Esophagus squamous epithelium (tissue), 5 donors: ENCODE measurements at regions not wholly inside any gene's neighbourhood (a gene's known extent, or its start where the extent isn't known, plus 50 kb on each side); places are given as distances from the start of the nearest gene placed in this dataset.
"Not testable (repeated sequence)": the region's sequence is repeated elsewhere in the genome, so short reads cannot be mapped to it uniquely, and the experiment has no call there.

ENCODE experiments used
- DNase-seq: peaks from one replicate; lab custom pipeline; 2025; lab: John Stamatoyannopoulos, UW
- H3K27ac ChIP-seq, 4 donors: fragments of 200-600 bp; sonication (generic); one replicate each; pipeline ENCODE4 v1.5.1; 2016 to 2019; ENCODE audit warnings: mild to moderate bottlenecking in 1 of 4
- H3K27me3 ChIP-seq, 4 donors: fragments of 200-600 bp; sonication (generic); 1 replicate in 3 of 4; 2 replicates in 1 of 4; pipeline versions ENCODE4 v1.5.1 to v1.6.0; 2017 to 2021; ENCODE audit warnings: antibody characterized with exemption in 1 of 4
- H3K36me3 ChIP-seq, 3 donors: fragments of 200-600 bp; sonication (generic); one replicate each; pipeline ENCODE4 v1.5.1; 2016 to 2019
- H3K4me1 ChIP-seq, 3 donors: fragments of 200-600 bp; sonication (generic); one replicate each; pipeline ENCODE4 v1.5.1; 2017 to 2019
- H3K4me3 ChIP-seq, 4 donors: fragments of 200-600 bp; sonication (generic); 1 replicate in 3 of 4; 2 replicates in 1 of 4; pipeline ENCODE4 v1.5.1; 2016 to 2019; ENCODE audit warnings: mild to moderate bottlenecking in 2 of 4, moderate library complexity in 1 of 4
- H3K9me3 ChIP-seq, 3 donors: fragments of 200-600 bp; sonication (generic); one replicate each; pipeline ENCODE4 v1.5.1; 2016 to 2019
- CTCF ChIP-seq, 6 experiments: fragments of 450-650 bp in 4 of 6; fragments of 200-600 bp in 2 of 6; sonication (generic) in 2 of 6; IDR thresholded peaks; one replicate each; pipeline ENCODE4 v1.5.1; 2016 to 2019; ENCODE audit warnings: antibody characterized with exemption in 6 of 6, mild to moderate bottlenecking in 4 of 6, moderate library complexity in 4 of 6
- POLR2A ChIP-seq, 4 donors: fragments of 450-650 bp; IDR thresholded peaks; one replicate each; pipeline ENCODE4 v1.6.1; 2017; ENCODE audit warnings: antibody characterized with exemption in 4 of 4, mild to moderate bottlenecking in 4 of 4, moderate library complexity in 3 of 4
- WGBS, 2 donors: methylation state at CpG; one replicate each; pipeline ENCODE4 v1.1.5; 2018; 5-methylcytosine and 5-hydroxymethylcytosine counted together
- intact Hi-C: fragments of 100-400 bp; cut with DNase I; formaldehyde crosslinking; loops from one replicate; pipeline ENCODE4 v1.15.0; 2022
- donor health status: DM: yes; HTN: yes; CAD: no.

GRCh38 chr6:105522626-105523322, 119.9 kb upstream of the PREP start:
- no peak for TF ChIP-seq POLR2A (IDR thresholded peaks at IDR 0.05)
- TF ChIP-seq CTCF (IDR thresholded peaks at IDR 0.05), result no peak
- 40 to 52% methylated on average over 3 of the region's 3 CpGs for WGBS, 2 donors
- Histone ChIP-seq H3K4me3 (no peak overlapping the region), H3K27me3 (no peaks in the 10 kb centered on the region), H3K9me3 (no peaks in the 10 kb centered on the region), H3K36me3 (no peaks in the 10 kb centered on the region), H3K27ac (no peak overlapping the region), H3K4me1 (no peaks in the 10 kb centered on the region)
- DNase-seq, result no peak
- intact Hi-C loops, result no loop called here

- TF ChIP-seq CTCF (IDR thresholded peaks at IDR 0.05), result no peak
- TF ChIP-seq POLR2A (IDR thresholded peaks at IDR 0.05), result no peak
- intact Hi-C loops, result no loop called here
- Histone ChIP-seq H3K4me3 (no peak overlapping the region), H3K27ac (no peak overlapping the region), H3K4me1 (no peaks in the 10 kb centered on the region), H3K9me3 (no peaks in the 10 kb centered on the region), H3K27me3 (no peaks in the 10 kb centered on the region), H3K36me3 (no peaks in the 10 kb centered on the region)
- WGBS, 2 donors, result 72 to 76% methylated on average over 3 of the region's 3 CpGs
- DNase-seq, result no peak
Measured at GRCh38 chr6:105519954-105520353, 117.1 kb upstream of the PREP start.

GRCh38 chr6:105518993-105519392, 116.1 kb upstream of the PREP start:
- H3K27me3 ChIP-seq, DNase-seq, H3K9me3 ChIP-seq, intact Hi-C loops, H3K27ac ChIP-seq, H3K4me1 ChIP-seq, H3K4me3 ChIP-seq, H3K36me3 ChIP-seq: not testable (repeated sequence)
- 91 to 92% methylated on average over 4 of the region's 4 CpGs for WGBS, 2 donors

GRCh38 chr6:105515054-105515453, 112.2 kb upstream of the PREP start:
- no peaks in the 10 kb centered on the region for H3K36me3 ChIP-seq
- H3K9me3 ChIP-seq, result no peaks in the 10 kb centered on the region
- intact Hi-C loops, result no loop called here
- 78 to 87% methylated on average over 6 of the region's 6 CpGs for WGBS, 2 donors
- no peak for DNase-seq
- H3K4me3 ChIP-seq, result no peak overlapping the region
- no peaks in the 10 kb centered on the region for H3K27me3 ChIP-seq
- H3K27ac ChIP-seq, result no peak overlapping the region
- TF ChIP-seq CTCF (IDR thresholded peaks at IDR 0.05) (no peak), POLR2A (IDR thresholded peaks at IDR 0.05) (no peak)
- peaks cover 0 to 6% (median 3%) of the 10 kb centered on the region in 3 donors for H3K4me1 ChIP-seq

- Histone ChIP-seq H3K9me3 (no peaks in the 10 kb centered on the region), H3K36me3 (no peaks in the 10 kb centered on the region), H3K4me1 (peaks cover 0 to 12% (median 3%) of the 10 kb centered on the region in 3 donors), H3K4me3 (no peak overlapping the region), H3K27me3 (no peaks in the 10 kb centered on the region), H3K27ac (no peak overlapping the region)
- 43 to 50% methylated on average over 5 of the region's 5 CpGs for WGBS, 2 donors
- intact Hi-C loops, result no loop called here
- no peak for TF ChIP-seq CTCF (IDR thresholded peaks at IDR 0.05)
- no peak for TF ChIP-seq POLR2A (IDR thresholded peaks at IDR 0.05)
- DNase-seq, result no peak
Measured at GRCh38 chr6:105514306-105514705, 111.4 kb upstream of the PREP start.
